ENCODE measurements at regions not wholly inside any gene's neighbourhood (a gene's known extent, or its start where the extent isn't known, plus 50 kb on each side); places are given as distances from the start of the nearest gene placed in this dataset.

DNA sequence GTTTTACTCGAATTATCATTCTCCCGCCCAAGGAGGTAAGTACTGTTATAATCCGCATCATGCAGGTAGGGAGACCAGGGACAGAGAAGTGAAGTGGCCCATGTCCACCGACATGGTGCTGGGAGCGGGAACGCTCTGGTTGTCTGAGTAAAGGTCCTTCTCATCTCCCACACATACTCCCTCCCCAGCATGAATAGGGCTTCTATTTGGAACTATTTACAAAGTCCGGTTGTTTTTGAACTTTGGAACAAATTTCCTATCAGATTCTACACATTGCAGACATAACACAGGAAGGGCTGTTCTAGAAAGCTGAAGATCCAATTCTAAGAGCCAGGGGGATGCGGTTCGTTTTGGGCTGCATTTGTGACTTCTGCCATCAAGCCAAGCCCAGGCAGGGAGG lies 94.8 kb upstream of the TLE3 start:
- TF ChIP-seq, protein P1, sequence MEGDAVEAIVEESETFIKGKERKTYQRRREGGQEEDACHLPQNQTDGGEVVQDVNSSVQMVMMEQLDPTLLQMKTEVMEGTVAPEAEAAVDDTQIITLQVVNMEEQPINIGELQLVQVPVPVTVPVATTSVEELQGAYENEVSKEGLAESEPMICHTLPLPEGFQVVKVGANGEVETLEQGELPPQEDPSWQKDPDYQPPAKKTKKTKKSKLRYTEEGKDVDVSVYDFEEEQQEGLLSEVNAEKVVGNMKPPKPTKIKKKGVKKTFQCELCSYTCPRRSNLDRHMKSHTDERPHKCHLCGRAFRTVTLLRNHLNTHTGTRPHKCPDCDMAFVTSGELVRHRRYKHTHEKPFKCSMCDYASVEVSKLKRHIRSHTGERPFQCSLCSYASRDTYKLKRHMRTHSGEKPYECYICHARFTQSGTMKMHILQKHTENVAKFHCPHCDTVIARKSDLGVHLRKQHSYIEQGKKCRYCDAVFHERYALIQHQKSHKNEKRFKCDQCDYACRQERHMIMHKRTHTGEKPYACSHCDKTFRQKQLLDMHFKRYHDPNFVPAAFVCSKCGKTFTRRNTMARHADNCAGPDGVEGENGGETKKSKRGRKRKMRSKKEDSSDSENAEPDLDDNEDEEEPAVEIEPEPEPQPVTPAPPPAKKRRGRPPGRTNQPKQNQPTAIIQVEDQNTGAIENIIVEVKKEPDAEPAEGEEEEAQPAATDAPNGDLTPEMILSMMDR (IDR thresholded peaks at IDR 0.05), result no peak
- no peak for TF ChIP-seq POLR2A (IDR thresholded peaks at IDR 0.05)
